Hepatocyte (in vitro differentiated cells): ENCODE measurements at regions not wholly inside any gene's neighbourhood (a gene's known extent, or its start where the extent isn't known, plus 50 kb on each side); places are given as distances from the start of the nearest gene placed in this dataset.

Experiments used
- CTCF ChIP-seq: fragments of 200-600 bp; sonication (generic); IDR thresholded peaks from 2 replicates; pipeline ENCODE4 v1.5.1; 2016; ENCODE audit warnings: antibody characterized with exemption, mild to moderate bottlenecking; ENCODE audit not compliant: poor library complexity
- EZH2 ChIP-seq: fragments of 200-600 bp; sonication (generic); IDR thresholded peaks from 2 replicates; pipeline ENCODE4 v1.6.1; 2016; ENCODE audit warnings: antibody characterized with exemption, mild to moderate bottlenecking, borderline replicate concordance

GRCh38 chr5:32973646-32974045 is 262.5 kb downstream of the NPR3 start:
- TF ChIP-seq CTCF, result no peak
- no peak for TF ChIP-seq EZH2
